Astrocyte of the cerebellum (primary cell): ENCODE measurements at regions not wholly inside any gene's neighbourhood (a gene's known extent, or its start where the extent isn't known, plus 50 kb on each side); places are given as distances from the start of the nearest gene placed in this dataset.

Experiments
- DNase-seq: peaks from one replicate; pipeline ENCODE4 v3.0.0-alpha.2; 2011; ENCODE audit warnings: low read depth
- H3K4me3 ChIP-seq: 2 replicates; pipeline ENCODE4 v1.5.1; 2011; ENCODE audit warnings: mild to moderate bottlenecking, low read depth, low read length, moderate library complexity
- CTCF ChIP-seq: IDR thresholded peaks from 2 replicates; pipeline ENCODE4 v1.5.1; 2012; ENCODE audit warnings: low read length, low read depth, moderate library complexity, mild to moderate bottlenecking; ENCODE audit errors: missing control alignments
- in situ Hi-C: cut with HindIII; loops from 2 replicates; pipeline ENCODE4 v1.10.0; 2017; ENCODE audit warnings: low sequenced_read_pairs

GRCh38 chr13:48181482-48182145, 51.4 kb upstream of the ITM2B start:
- DNase-seq = no peak
- TF ChIP-seq CTCF = no peak
- no peak overlapping the region for H3K4me3 ChIP-seq
- in situ Hi-C loops = no loop called here

- no peak overlapping the region for H3K4me3 ChIP-seq
- no peak for DNase-seq
- no peak for TF ChIP-seq CTCF
- in situ Hi-C loops = no loop called here
Observed at GRCh38 chr13:48178126-48178525, 54.9 kb upstream of the ITM2B start.

- no peak overlapping the region for H3K4me3 ChIP-seq
- DNase-seq = no peak
- in situ Hi-C loops = no loop called here
- no peak for TF ChIP-seq CTCF
Observed at GRCh38 chr13:48176781-48177180, 56.2 kb upstream of the ITM2B start.

GRCh38 chr13:48175185-48175584, 57.8 kb upstream of the ITM2B start:
- in situ Hi-C loops = no loop called here
- no peak overlapping the region for H3K4me3 ChIP-seq
- TF ChIP-seq CTCF = no peak
- no peak for DNase-seq

- no peak for TF ChIP-seq CTCF
- in situ Hi-C loops = no loop called here
- DNase-seq = no peak
- H3K4me3 ChIP-seq = no peak overlapping the region
Observed at GRCh38 chr13:48167866-48168265, 65.1 kb upstream of the ITM2B start.

GRCh38 chr13:48165727-48166126, 67.3 kb upstream of the ITM2B start:
- no peak overlapping the region for H3K4me3 ChIP-seq
- in situ Hi-C loops = no loop called here
- no peak for DNase-seq
- no peak for TF ChIP-seq CTCF

- DNase-seq = no peak
- in situ Hi-C loops = no loop called here
- TF ChIP-seq CTCF = no peak
- no peak overlapping the region for H3K4me3 ChIP-seq
Observed at GRCh38 chr13:48165063-48165462, 67.9 kb upstream of the ITM2B start.
